Breast epithelium (tissue), 4 donors: ENCODE measurements at regions not wholly inside any gene's neighbourhood (a gene's known extent, or its start where the extent isn't known, plus 50 kb on each side); places are given as distances from the start of the nearest gene placed in this dataset.

Source experiments
- DNase-seq, 2 donors: peaks; one replicate each; pipeline ENCODE4 v3.0.0-alpha.2; 2019; ENCODE audit warnings: low spot score in 2 of 2
- H3K27ac ChIP-seq, 2 donors: fragments of 200-600 bp; sonication (generic) in 1 of 2; one replicate each; pipeline ENCODE4 v1.5.1; 2016 to 2019; ENCODE audit warnings: mild to moderate bottlenecking in 1 of 2
- H3K27me3 ChIP-seq, 2 donors: fragments of 200-600 bp; sonication (generic) in 1 of 2; one replicate each; pipeline versions ENCODE4 v1.5.1 to v1.6.0; 2017 to 2019; ENCODE audit warnings: control low read depth in 1 of 2, mild to moderate bottlenecking in 1 of 2
- H3K36me3 ChIP-seq: fragments of 200-600 bp; one replicate; pipeline ENCODE4 v1.5.1; 2019
- H3K4me1 ChIP-seq, 2 donors: fragments of 200-600 bp; sonication (generic); one replicate each; pipeline ENCODE4 v1.5.1; 2016 to 2019; ENCODE audit warnings: control low read depth in 1 of 2
- H3K4me3 ChIP-seq, 3 donors: fragments of 200-600 bp; sonication (generic); 1 replicate in 2 of 3; 2 replicates in 1 of 3; pipeline ENCODE4 v1.5.1; 2016 to 2019; ENCODE audit warnings: mild to moderate bottlenecking in 3 of 3, moderate library complexity in 2 of 3
- H3K9me3 ChIP-seq, 2 donors: fragments of 200-600 bp; sonication (generic) in 1 of 2; one replicate each; pipeline ENCODE4 v1.5.1; 2016 to 2019; ENCODE audit warnings: control low read depth in 1 of 2
- CTCF ChIP-seq, 3 donors: fragments of 450-650 bp; IDR thresholded peaks; one replicate each; pipeline ENCODE4 v1.5.1; 2016 to 2017; ENCODE audit warnings: antibody characterized with exemption in 3 of 3, mild to moderate bottlenecking in 3 of 3, moderate library complexity in 3 of 3
- POLR2A ChIP-seq: fragments of 450-650 bp; IDR thresholded peaks from one replicate; pipeline ENCODE4 v1.6.1; 2016; ENCODE audit warnings: antibody characterized with exemption, mild to moderate bottlenecking, moderate library complexity
- POLR2AphosphoS5 ChIP-seq, 3 donors: sonication (generic); formaldehyde crosslinking; IDR thresholded peaks; one replicate each; pipeline ENCODE4 v1.6.1; 2017; ENCODE audit warnings: antibody characterized with exemption in 3 of 3
- intact Hi-C: fragments of 100-400 bp; cut with DNase I; formaldehyde crosslinking; loops from one replicate; pipeline ENCODE4 v1.15.1; 2023; ENCODE audit warnings: low total_unique reads

- Histone ChIP-seq H3K27ac (no peak overlapping the region), H3K9me3 (peaks cover 9 to 10% of the 10 kb centered on the region in 2 donors), H3K27me3 (no peaks in the 10 kb centered on the region), H3K4me1 (no peaks in the 10 kb centered on the region), H3K4me3 (no peak overlapping the region), H3K36me3 (no peaks in the 10 kb centered on the region)
- no peak for DNase-seq
- TF ChIP-seq POLR2A (no peak), CTCF (IDR thresholded peaks at IDR 0.05) (no peak), POLR2AphosphoS5 (IDR thresholded peaks at IDR 0.05) (no peak)
- intact Hi-C loops = no loop called here
Observed at GRCh38 chr5:118320121-118320520, 668.2 kb downstream of the DTWD2 start.

GRCh38 chr5:118314931-118315330 lies 673.4 kb downstream of the DTWD2 start:
- no peak for TF ChIP-seq POLR2AphosphoS5 (IDR thresholded peaks at IDR 0.05)
- TF ChIP-seq POLR2A = no peak
- TF ChIP-seq CTCF (IDR thresholded peaks at IDR 0.05) = no peak
- Histone ChIP-seq H3K4me3 (no peak overlapping the region), H3K4me1 (no peaks in the 10 kb centered on the region), H3K27ac (no peak overlapping the region), H3K9me3 (no peaks in the 10 kb centered on the region), H3K36me3 (no peaks in the 10 kb centered on the region), H3K27me3 (no peaks in the 10 kb centered on the region)
- no peak for DNase-seq
- intact Hi-C loops = no loop called here

GRCh38 chr5:118311103-118311819 lies 677.1 kb downstream of the DTWD2 start:
- intact Hi-C loops = no loop called here
- H3K9me3 ChIP-seq = no peaks in the 10 kb centered on the region
- DNase-seq = no peak
- H3K4me3 ChIP-seq = no peak overlapping the region
- no peak for TF ChIP-seq POLR2AphosphoS5 (IDR thresholded peaks at IDR 0.05)
- no peak for TF ChIP-seq POLR2A
- no peak for TF ChIP-seq CTCF (IDR thresholded peaks at IDR 0.05)
- no peaks in the 10 kb centered on the region for H3K27me3 ChIP-seq
- H3K27ac ChIP-seq = no peak overlapping the region
- H3K36me3 ChIP-seq = no peaks in the 10 kb centered on the region
- no peaks in the 10 kb centered on the region for H3K4me1 ChIP-seq

- H3K4me3 ChIP-seq = no peak overlapping the region
- H3K27ac ChIP-seq = no peak overlapping the region
- DNase-seq = no peak
- TF ChIP-seq POLR2AphosphoS5 (IDR thresholded peaks at IDR 0.05) (no peak), POLR2A (no peak), CTCF (IDR thresholded peaks at IDR 0.05) (no peak)
- H3K9me3 ChIP-seq = no peaks in the 10 kb centered on the region
- no peaks in the 10 kb centered on the region for H3K36me3 ChIP-seq
- H3K4me1 ChIP-seq = no peaks in the 10 kb centered on the region
- H3K27me3 ChIP-seq = no peaks in the 10 kb centered on the region
- intact Hi-C loops = no loop called here
Observed at GRCh38 chr5:118310401-118310800, 677.9 kb downstream of the DTWD2 start.

- intact Hi-C loops = no loop called here
- no peaks in the 10 kb centered on the region for H3K36me3 ChIP-seq
Observed at GRCh38 chr5:118303296-118303695, 685.1 kb downstream of the DTWD2 start.

More at GRCh38 chr5:118303296-118303695, 685.1 kb downstream of the DTWD2 start:
- no peak overlapping the region for H3K27ac ChIP-seq
- H3K4me3 ChIP-seq = no peak overlapping the region
- TF ChIP-seq CTCF (IDR thresholded peaks at IDR 0.05) (no peak), POLR2A (no peak), POLR2AphosphoS5 (IDR thresholded peaks at IDR 0.05) (no peak)
- H3K4me1 ChIP-seq = no peaks in the 10 kb centered on the region
- no peak for DNase-seq
- no peaks in the 10 kb centered on the region for H3K9me3 ChIP-seq
- no peaks in the 10 kb centered on the region for H3K27me3 ChIP-seq
